Type B pancreatic cell (in vitro differentiated cells): ENCODE measurements at regions not wholly inside any gene's neighbourhood (a gene's known extent, or its start where the extent isn't known, plus 50 kb on each side); places are given as distances from the start of the nearest gene placed in this dataset.

Experiments
- DNase-seq: peaks from one replicate; pipeline ENCODE4 v3.0.0; 2021; ENCODE audit warnings: mixed read lengths; ENCODE audit not compliant: unreplicated experiment; ENCODE audit errors: extremely low spot score
- H3K27ac Mint-ChIP-seq: 2 replicates; pipeline ENCODE4 v1.8.0; 2021; ENCODE audit warnings: mild to moderate bottlenecking, mixed read lengths
- H3K27me3 Mint-ChIP-seq: 2 replicates; pipeline ENCODE4 v1.8.0; 2021; ENCODE audit warnings: mixed read lengths
- H3K36me3 Mint-ChIP-seq: 2 replicates; pipeline ENCODE4 v1.8.0; 2021; ENCODE audit warnings: mixed read lengths
- H3K4me1 Mint-ChIP-seq: one replicate; pipeline ENCODE4 v1.8.0; 2021; ENCODE audit warnings: mixed read lengths; ENCODE audit not compliant: unreplicated experiment
- H3K4me3 Mint-ChIP-seq: 2 replicates; pipeline ENCODE4 v1.8.0; 2021; ENCODE audit warnings: mild to moderate bottlenecking, mixed read lengths
- H3K9me3 Mint-ChIP-seq: 2 replicates; pipeline ENCODE4 v1.8.0; 2021; ENCODE audit warnings: mixed read lengths
- CTCF ChIP-seq: fragments of 200-600 bp; sonication (generic); conservative IDR thresholded peaks from 2 replicates; pipeline ENCODE4 v1.5.0; 2021; ENCODE audit warnings: antibody characterized with exemption, mild to moderate bottlenecking

GRCh38 chr17:13120864-13121263 is 103.0 kb upstream of the ELAC2 start:
- Mint-ChIP-seq H3K4me1 (no peaks in the 10 kb centered on the region), H3K4me3 (no peak overlapping the region), H3K27ac (no peak overlapping the region), H3K9me3 (peaks cover 5% of the 10 kb centered on the region), H3K27me3 (no peaks in the 10 kb centered on the region), H3K36me3 (no peaks in the 10 kb centered on the region)
- no peak for DNase-seq
- TF ChIP-seq CTCF = no peak

DNA sequence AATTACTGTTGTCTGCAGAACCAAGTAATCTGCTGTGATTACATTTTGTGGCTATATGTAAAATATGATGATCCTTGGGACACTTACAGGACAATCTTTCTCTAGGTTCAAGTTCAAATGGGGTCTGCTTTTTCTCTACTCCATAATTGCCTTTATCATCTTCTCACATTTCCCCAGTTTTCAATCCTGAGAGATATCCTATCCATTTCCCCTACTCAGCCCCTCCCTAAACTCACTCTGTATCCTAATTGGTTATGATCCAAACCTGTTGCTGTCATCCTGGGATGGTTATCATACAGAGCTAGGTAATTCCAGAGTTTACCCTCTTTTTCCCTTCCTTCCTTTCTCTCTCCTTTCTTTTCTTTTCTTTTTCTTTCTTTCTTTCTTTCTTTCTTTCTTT is 100.5 kb upstream of the ELAC2 start:
- H3K4me1 Mint-ChIP-seq = peaks cover 17% of the 10 kb centered on the region
- DNase-seq = no peak
- H3K36me3 Mint-ChIP-seq = no peaks in the 10 kb centered on the region
- H3K9me3 Mint-ChIP-seq = peaks cover 5% of the 10 kb centered on the region
- H3K27me3 Mint-ChIP-seq = no peaks in the 10 kb centered on the region
- no peak overlapping the region for H3K27ac Mint-ChIP-seq
- no peak overlapping the region for H3K4me3 Mint-ChIP-seq
- no peak for TF ChIP-seq CTCF

- no peak for DNase-seq
- peaks cover 5% of the 10 kb centered on the region for H3K9me3 Mint-ChIP-seq
- no peak for TF ChIP-seq CTCF
- no peak overlapping the region for H3K27ac Mint-ChIP-seq
- no peaks in the 10 kb centered on the region for H3K27me3 Mint-ChIP-seq
- peaks cover 17% of the 10 kb centered on the region for H3K4me1 Mint-ChIP-seq
- H3K4me3 Mint-ChIP-seq = no peak overlapping the region
- no peaks in the 10 kb centered on the region for H3K36me3 Mint-ChIP-seq
Measured at GRCh38 chr17:13117616-13118015, 99.8 kb upstream of the ELAC2 start.

DNA sequence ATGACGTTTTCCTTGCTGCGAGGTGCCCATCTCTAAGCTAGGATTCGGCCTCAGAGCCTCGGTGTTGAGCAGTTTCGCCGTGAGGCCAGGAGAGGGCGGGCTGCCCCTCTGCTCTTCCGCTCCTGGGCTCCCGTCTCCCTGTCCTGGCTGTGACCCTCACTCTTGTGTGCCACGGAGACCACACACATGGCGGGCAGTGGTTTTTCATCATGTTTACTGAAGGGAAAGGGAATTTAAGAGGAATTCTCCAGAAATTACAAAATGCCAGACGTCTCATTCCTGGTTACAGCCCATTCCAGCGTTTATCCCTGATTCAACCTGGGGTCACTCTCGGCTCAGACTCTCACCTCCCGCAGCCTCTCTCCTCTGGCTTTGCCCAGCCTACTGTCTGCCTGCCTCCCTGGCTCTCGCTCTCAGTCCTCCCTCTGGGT is 96.8 kb upstream of the ELAC2 start:
- Mint-ChIP-seq H3K9me3 (no peaks in the 10 kb centered on the region), H3K36me3 (no peaks in the 10 kb centered on the region), H3K4me3 (peak overlapping the region; percentile 80), H3K27ac (peak overlapping the region; percentile 25), H3K4me1 (peaks cover 17% of the 10 kb centered on the region), H3K27me3 (no peaks in the 10 kb centered on the region)
- TF ChIP-seq CTCF = peak; percentile 94
- DNase-seq = peak; percentile 71

DNA sequence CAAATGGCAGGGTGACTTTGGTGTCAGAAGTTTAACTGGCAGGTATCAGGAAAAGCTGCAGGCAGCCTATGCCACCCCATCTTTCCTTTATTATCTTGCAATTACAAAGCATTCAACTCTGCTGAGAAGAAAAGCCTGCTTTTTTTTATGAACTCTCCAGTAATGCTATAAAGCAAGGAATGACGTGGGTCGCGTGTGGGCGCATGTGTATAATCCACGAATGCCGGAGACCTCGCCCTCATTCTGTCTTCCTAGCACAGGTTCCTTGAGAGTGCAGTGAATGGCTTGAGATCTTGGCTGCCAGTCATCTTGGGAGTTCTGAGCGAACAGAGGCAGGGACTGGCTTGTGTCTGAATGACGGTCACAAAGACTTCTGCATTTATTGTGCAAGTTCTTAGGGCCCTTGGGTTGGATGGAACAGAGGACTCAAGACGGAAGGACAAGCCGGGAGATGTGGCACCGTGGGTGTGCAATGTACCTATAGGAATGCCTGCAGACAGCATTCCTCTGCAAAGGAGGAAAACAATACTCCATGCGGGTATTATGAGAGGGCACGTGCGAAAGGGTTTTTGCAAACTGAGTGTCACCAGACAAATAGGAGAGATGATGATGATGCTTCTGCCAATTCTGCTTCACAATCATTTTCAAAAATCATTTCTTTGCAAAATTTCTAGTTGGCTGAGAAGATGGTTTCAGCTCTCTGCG is 96.1 kb upstream of the ELAC2 start:
- Mint-ChIP-seq H3K27me3 (no peaks in the 10 kb centered on the region), H3K4me3 (peak overlapping the region; percentile 80), H3K9me3 (no peaks in the 10 kb centered on the region), H3K36me3 (no peaks in the 10 kb centered on the region), H3K4me1 (peaks cover 17% of the 10 kb centered on the region), H3K27ac (no peak overlapping the region)
- no peak for TF ChIP-seq CTCF
- DNase-seq = no peak
